Thymus (tissue), 11 donors: ENCODE measurements at regions not wholly inside any gene's neighbourhood (a gene's known extent, or its start where the extent isn't known, plus 50 kb on each side); places are given as distances from the start of the nearest gene placed in this dataset.

Experiments
- DNase-seq, 9 donors: peaks; one replicate each; pipeline ENCODE4 v3.0.0-alpha.2; 2013; ENCODE audit warnings: low spot score in 9 of 9, low read depth in 6 of 9, missing footprints in 1 of 9
- H3K27ac ChIP-seq, 2 donors: one replicate each; pipeline ENCODE4 v1.5.1; 2013; ENCODE audit warnings: control low read depth in 1 of 2, low read depth in 1 of 2, low read length in 1 of 2, mild to moderate bottlenecking in 1 of 2, moderate library complexity in 1 of 2
- H3K27me3 ChIP-seq, 2 donors: one replicate each; pipeline ENCODE4 v1.5.1; 2013; ENCODE audit warnings: low read length in 1 of 2; ENCODE audit not compliant: control insufficient read depth in 2 of 2, insufficient read depth in 1 of 2
- H3K36me3 ChIP-seq, 2 donors: one replicate each; pipeline ENCODE4 v1.5.1; 2013; ENCODE audit warnings: low read length in 1 of 2, mild to moderate bottlenecking in 1 of 2, moderate library complexity in 1 of 2; ENCODE audit not compliant: control insufficient read depth in 2 of 2, insufficient read depth in 2 of 2
- H3K4me1 ChIP-seq, 2 donors: one replicate each; pipeline ENCODE4 v1.5.1; 2013; ENCODE audit warnings: low read length in 2 of 2; ENCODE audit not compliant: control insufficient read depth in 2 of 2, insufficient read depth in 2 of 2
- H3K4me3 ChIP-seq, 2 donors: one replicate each; pipeline ENCODE4 v1.5.1; 2013; ENCODE audit warnings: low read length in 2 of 2, control low read depth in 1 of 2, mild to moderate bottlenecking in 1 of 2
- H3K9me3 ChIP-seq, 2 donors: one replicate each; pipeline ENCODE4 v1.5.1; 2013; ENCODE audit warnings: low read length in 1 of 2, mild to moderate bottlenecking in 1 of 2; ENCODE audit not compliant: control insufficient read depth in 2 of 2, insufficient read depth in 1 of 2
- WGBS: extraction: QIAGEN DNeasy Blood & Tissue Kit; methylation state at CpG from one replicate; pipeline ENCODE4 v1.1.7; 2013; 5-methylcytosine and 5-hydroxymethylcytosine counted together
- donor health status: healthy.

DNA sequence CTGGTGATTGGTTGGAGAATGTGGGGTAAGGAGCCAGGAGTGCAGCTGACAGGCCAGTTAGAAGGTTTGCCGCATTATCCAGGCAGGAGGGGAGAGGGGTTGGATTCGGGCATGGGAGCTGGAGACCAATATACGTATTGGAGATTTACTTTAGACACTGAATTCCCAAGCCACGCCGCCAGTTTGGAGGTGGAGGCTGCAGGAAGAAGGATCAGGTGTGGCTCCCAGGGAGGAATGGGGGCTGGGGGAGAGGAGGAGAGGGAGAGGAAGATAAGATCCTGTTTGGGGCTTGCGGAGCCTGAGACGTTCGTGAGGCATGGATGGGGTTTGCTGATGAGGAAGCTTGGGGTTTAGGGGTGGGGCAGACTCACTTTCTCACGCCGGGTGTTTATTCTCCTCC lies 155.1 kb upstream of the IGSF21 start:
- no peaks in the 10 kb centered on the region for H3K4me1 ChIP-seq
- no peak for DNase-seq
- H3K4me3 ChIP-seq = no peak overlapping the region
- H3K27ac ChIP-seq = no peak overlapping the region
- WGBS = 38% methylated on average over 10 of the region's 10 CpGs
- no peaks in the 10 kb centered on the region for H3K9me3 ChIP-seq
- no peaks in the 10 kb centered on the region for H3K36me3 ChIP-seq
- no peaks in the 10 kb centered on the region for H3K27me3 ChIP-seq

GRCh38 chr1:17953921-17954320 lies 153.7 kb upstream of the IGSF21 start:
- 83% methylated on average over 4 of the region's 4 CpGs for WGBS
- H3K4me3 ChIP-seq = no peak overlapping the region
- no peaks in the 10 kb centered on the region for H3K4me1 ChIP-seq
- H3K36me3 ChIP-seq = no peaks in the 10 kb centered on the region
- no peak overlapping the region for H3K27ac ChIP-seq
- H3K9me3 ChIP-seq = no peaks in the 10 kb centered on the region
- H3K27me3 ChIP-seq = no peaks in the 10 kb centered on the region
- no peak for DNase-seq

- WGBS = 58% methylated on average over 8 of the region's 8 CpGs
- no peak overlapping the region for H3K4me3 ChIP-seq
- H3K27me3 ChIP-seq = no peaks in the 10 kb centered on the region
- no peak for DNase-seq
- no peaks in the 10 kb centered on the region for H3K9me3 ChIP-seq
- no peak overlapping the region for H3K27ac ChIP-seq
- no peaks in the 10 kb centered on the region for H3K36me3 ChIP-seq
- no peaks in the 10 kb centered on the region for H3K4me1 ChIP-seq
Observed at GRCh38 chr1:17955302-17956285, 152.0 kb upstream of the IGSF21 start.

- Histone ChIP-seq H3K27ac (no peak overlapping the region), H3K27me3 (no peaks in the 10 kb centered on the region), H3K36me3 (no peaks in the 10 kb centered on the region), H3K9me3 (no peaks in the 10 kb centered on the region), H3K4me3 (no peak overlapping the region), H3K4me1 (no peaks in the 10 kb centered on the region)
- WGBS = 70% methylated on average over 10 of the region's 10 CpGs
- no peak for DNase-seq
Observed at GRCh38 chr1:17957588-17958267, 149.9 kb upstream of the IGSF21 start.

GRCh38 chr1:17958704-17959103 lies 148.9 kb upstream of the IGSF21 start:
- WGBS = 17% methylated on average over 1 of the region's 1 CpG
- no peak for DNase-seq
- Histone ChIP-seq H3K9me3 (no peaks in the 10 kb centered on the region), H3K4me1 (no peaks in the 10 kb centered on the region), H3K36me3 (no peaks in the 10 kb centered on the region), H3K4me3 (no peak overlapping the region), H3K27me3 (no peaks in the 10 kb centered on the region), H3K27ac (no peak overlapping the region)

DNA sequence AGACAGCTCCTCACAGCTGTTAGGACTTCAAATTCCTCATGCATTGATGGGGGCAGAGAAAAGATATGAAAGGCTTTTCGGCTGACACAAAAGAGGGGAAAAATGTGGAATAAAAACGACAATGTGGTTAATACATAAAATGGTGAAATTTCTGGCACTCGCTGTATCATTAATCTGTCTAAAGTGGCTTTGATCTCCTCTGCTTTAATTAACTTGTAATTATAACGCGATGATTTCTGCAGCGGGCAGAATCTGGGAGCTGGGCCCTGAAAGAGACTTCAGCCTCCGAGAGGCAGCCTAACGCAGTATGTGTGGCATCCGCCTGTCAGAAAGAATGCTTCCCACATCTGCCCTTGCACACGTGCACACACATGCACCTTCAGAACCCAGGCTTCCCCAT lies 144.1 kb upstream of the IGSF21 start:
- H3K27ac ChIP-seq = no peak overlapping the region
- no peak overlapping the region for H3K4me3 ChIP-seq
- H3K4me1 ChIP-seq = no peaks in the 10 kb centered on the region
- no peak for DNase-seq
- no peaks in the 10 kb centered on the region for H3K9me3 ChIP-seq
- WGBS = 90% methylated on average over 10 of the region's 10 CpGs
- H3K36me3 ChIP-seq = no peaks in the 10 kb centered on the region
- H3K27me3 ChIP-seq = no peaks in the 10 kb centered on the region

- Histone ChIP-seq H3K27ac (no peak overlapping the region), H3K36me3 (no peaks in the 10 kb centered on the region), H3K4me1 (no peaks in the 10 kb centered on the region), H3K9me3 (no peaks in the 10 kb centered on the region), H3K27me3 (no peaks in the 10 kb centered on the region), H3K4me3 (no peak overlapping the region)
- WGBS = 89% methylated on average over 5 of the region's 5 CpGs
- DNase-seq = no peak
Observed at GRCh38 chr1:17965515-17966100, 142.0 kb upstream of the IGSF21 start.

- no peaks in the 10 kb centered on the region for H3K36me3 ChIP-seq
- DNase-seq = no peak
- H3K4me1 ChIP-seq = no peaks in the 10 kb centered on the region
- no peaks in the 10 kb centered on the region for H3K27me3 ChIP-seq
- 68% methylated on average over 7 of the region's 7 CpGs for WGBS
- no peak overlapping the region for H3K27ac ChIP-seq
- no peaks in the 10 kb centered on the region for H3K9me3 ChIP-seq
- H3K4me3 ChIP-seq = no peak overlapping the region
Observed at GRCh38 chr1:17966341-17966740, 141.3 kb upstream of the IGSF21 start.

- no peaks in the 10 kb centered on the region for H3K27me3 ChIP-seq
- DNase-seq = no peak
- H3K4me1 ChIP-seq = no peaks in the 10 kb centered on the region
- 78% methylated on average over 2 of the region's 2 CpGs for WGBS
- H3K9me3 ChIP-seq = no peaks in the 10 kb centered on the region
- H3K4me3 ChIP-seq = no peak overlapping the region
- H3K27ac ChIP-seq = no peak overlapping the region
- H3K36me3 ChIP-seq = no peaks in the 10 kb centered on the region
Observed at GRCh38 chr1:17967623-17968255, 139.9 kb upstream of the IGSF21 start.
